Adipocyte (in vitro differentiated cells): ENCODE measurements at regions not wholly inside any gene's neighbourhood (a gene's known extent, or its start where the extent isn't known, plus 50 kb on each side); places are given as distances from the start of the nearest gene placed in this dataset.

Source experiments
- DNase-seq: peaks from one replicate; pipeline ENCODE4 v3.0.0-alpha.2; 2015; ENCODE audit warnings: low read depth
- H3K27me3 ChIP-seq: replicated peaks from 2 replicates; pipeline ENCODE4 v1.7.0; 2013; ENCODE audit warnings: mild to moderate bottlenecking, low read length, moderate library complexity; ENCODE audit not compliant: control insufficient read depth, insufficient read depth
- H3K36me3 ChIP-seq: 2 replicates; pipeline ENCODE4 v1.7.0; 2013; ENCODE audit warnings: low read length, mild to moderate bottlenecking, moderate library complexity; ENCODE audit not compliant: control insufficient read depth, insufficient read depth, severe bottlenecking
- H3K4me1 ChIP-seq: 2 replicates; pipeline ENCODE4 v1.7.0; 2013; ENCODE audit warnings: mild to moderate bottlenecking, low read length, moderate library complexity; ENCODE audit not compliant: control insufficient read depth, insufficient read depth
- H3K4me3 ChIP-seq: 2 replicates; pipeline ENCODE4 v1.7.0; 2013; ENCODE audit warnings: mild to moderate bottlenecking, low read length, moderate library complexity
- H3K9ac ChIP-seq: 2 replicates; pipeline ENCODE4 v1.7.0; 2013; ENCODE audit warnings: mild to moderate bottlenecking, low read length, moderate library complexity
- H3K9me3 ChIP-seq: 2 replicates; pipeline ENCODE4 v1.7.0; 2013; ENCODE audit warnings: mild to moderate bottlenecking, low read length, moderate library complexity; ENCODE audit not compliant: control insufficient read depth

DNA sequence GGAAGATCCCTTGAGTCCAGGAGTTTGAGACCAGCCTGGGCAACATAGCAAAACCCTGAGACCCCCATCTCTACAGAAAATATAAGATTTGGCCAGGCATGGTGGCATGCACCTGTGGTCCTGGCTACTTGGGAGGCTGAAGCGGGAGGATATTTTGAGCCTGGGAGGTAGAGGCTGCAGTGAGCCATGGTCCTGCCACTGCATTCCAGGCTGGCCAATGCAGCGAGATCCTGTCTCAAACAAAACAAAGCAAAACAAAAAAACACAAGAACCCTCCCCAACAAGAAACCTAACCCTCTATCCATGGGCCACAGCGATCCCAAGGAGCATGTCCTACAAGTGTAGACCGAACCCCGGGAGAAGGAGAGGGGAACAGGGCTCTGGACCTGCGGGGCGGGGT lies 133.3 kb downstream of the MGAT5B start:
- Histone ChIP-seq H3K4me3 (no peak overlapping the region), H3K4me1 (peaks cover 3% of the 10 kb centered on the region), H3K36me3 (no peaks in the 10 kb centered on the region), H3K9ac (no peak overlapping the region), H3K9me3 (no peaks in the 10 kb centered on the region), H3K27me3 (peaks cover 34% of the 10 kb centered on the region)
- DNase-seq, result no peak

GRCh38 chr17:77002103-77003045 lies 134.2 kb downstream of the MGAT5B start:
- H3K27me3 ChIP-seq, result peaks cover 32% of the 10 kb centered on the region
- no peak overlapping the region for H3K4me3 ChIP-seq
- no peak for DNase-seq
- H3K36me3 ChIP-seq, result no peaks in the 10 kb centered on the region
- no peak overlapping the region for H3K9ac ChIP-seq
- H3K4me1 ChIP-seq, result peaks cover 3% of the 10 kb centered on the region
- H3K9me3 ChIP-seq, result no peaks in the 10 kb centered on the region

- Histone ChIP-seq H3K4me1 (peaks cover 3% of the 10 kb centered on the region), H3K9me3 (no peaks in the 10 kb centered on the region), H3K27me3 (peaks cover 28% of the 10 kb centered on the region), H3K4me3 (no peak overlapping the region), H3K36me3 (no peaks in the 10 kb centered on the region), H3K9ac (no peak overlapping the region)
- DNase-seq, result peak; percentile 18
Measured at GRCh38 chr17:77003699-77004098, 135.5 kb downstream of the MGAT5B start.

- Histone ChIP-seq H3K4me3 (no peak overlapping the region), H3K4me1 (peaks cover 3% of the 10 kb centered on the region), H3K36me3 (no peaks in the 10 kb centered on the region), H3K9ac (no peak overlapping the region), H3K27me3 (peaks cover 26% of the 10 kb centered on the region), H3K9me3 (peaks cover 15% of the 10 kb centered on the region)
- DNase-seq, result no peak
Measured at GRCh38 chr17:77006971-77007649, 133.7 kb upstream of the SEC14L1 start.

DNA sequence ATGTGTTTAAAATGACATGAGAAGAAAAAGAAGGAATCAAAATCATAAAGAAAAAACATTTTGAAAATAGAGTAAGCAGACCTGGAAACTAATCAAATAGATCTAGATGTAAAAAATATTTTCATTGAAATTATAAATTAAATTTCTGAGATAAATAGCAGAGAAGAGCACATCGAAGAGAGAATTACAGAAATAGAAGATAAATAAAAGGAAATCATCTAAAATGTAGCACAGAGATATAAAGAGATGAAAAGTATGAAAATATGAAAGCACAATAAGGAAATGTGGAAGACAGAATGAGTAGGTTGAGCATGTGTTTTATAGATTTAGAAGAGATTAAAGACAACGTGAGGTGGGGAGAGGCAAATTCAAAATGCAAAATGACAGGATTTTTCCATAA lies 130.9 kb upstream of the SEC14L1 start:
- no peaks in the 10 kb centered on the region for H3K4me1 ChIP-seq
- H3K27me3 ChIP-seq, result peaks cover 29% of the 10 kb centered on the region
- no peak for DNase-seq
- no peak overlapping the region for H3K4me3 ChIP-seq
- H3K36me3 ChIP-seq, result no peaks in the 10 kb centered on the region
- peaks cover 15% of the 10 kb centered on the region for H3K9me3 ChIP-seq
- H3K9ac ChIP-seq, result no peak overlapping the region

- Histone ChIP-seq H3K9ac (no peak overlapping the region), H3K9me3 (peaks cover 15% of the 10 kb centered on the region), H3K4me3 (no peak overlapping the region), H3K4me1 (no peaks in the 10 kb centered on the region), H3K36me3 (no peaks in the 10 kb centered on the region), H3K27me3 (peaks cover 29% of the 10 kb centered on the region)
- DNase-seq, result no peak
Measured at GRCh38 chr17:77010667-77011066, 130.1 kb upstream of the SEC14L1 start.

- DNase-seq, result peak; percentile 70
- H3K9me3 ChIP-seq, result peaks cover 15% of the 10 kb centered on the region
Measured at GRCh38 chr17:77011173-77012011, 129.4 kb upstream of the SEC14L1 start.

GRCh38 chr17:77018504-77018903 lies 122.3 kb upstream of the SEC14L1 start:
- H3K9me3 ChIP-seq, result no peaks in the 10 kb centered on the region
- DNase-seq, result no peak
- H3K4me3 ChIP-seq, result no peak overlapping the region
- H3K4me1 ChIP-seq, result no peaks in the 10 kb centered on the region
- no peaks in the 10 kb centered on the region for H3K36me3 ChIP-seq
- peaks cover 32% of the 10 kb centered on the region for H3K27me3 ChIP-seq
- H3K9ac ChIP-seq, result no peak overlapping the region

More at GRCh38 chr17:77011173-77012011, 129.4 kb upstream of the SEC14L1 start:
- H3K36me3 ChIP-seq, result no peaks in the 10 kb centered on the region
- H3K9ac ChIP-seq, result no peak overlapping the region
- no peak overlapping the region for H3K4me3 ChIP-seq
- no peaks in the 10 kb centered on the region for H3K4me1 ChIP-seq
- peaks cover 26% of the 10 kb centered on the region for H3K27me3 ChIP-seq

DNA sequence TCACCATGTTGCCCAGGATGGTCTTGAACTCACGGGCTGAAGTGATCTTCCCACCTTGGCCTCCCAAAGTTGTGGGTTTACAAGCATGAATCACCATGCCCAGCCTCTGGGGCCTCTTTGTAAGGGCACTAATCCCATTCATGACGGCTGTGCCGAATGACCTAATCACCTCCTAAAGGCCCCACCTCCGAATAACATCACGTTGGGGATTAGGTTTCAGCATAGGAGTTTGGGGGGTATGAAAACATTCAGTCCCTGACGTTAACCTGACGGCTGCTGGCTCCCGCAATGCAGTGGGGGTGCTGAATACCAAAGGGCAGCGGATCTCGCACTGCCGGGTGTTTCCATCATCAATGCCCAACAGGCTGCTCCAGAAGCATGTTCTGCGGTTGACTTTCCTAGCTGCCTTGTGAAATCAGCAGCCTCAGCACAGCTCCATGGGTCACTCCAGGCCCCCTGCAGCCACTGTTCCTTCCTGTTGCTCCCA lies 120.8 kb upstream of the SEC14L1 start:
- DNase-seq, result no peak
- H3K27me3 ChIP-seq, result peaks cover 42% of the 10 kb centered on the region
- no peaks in the 10 kb centered on the region for H3K9me3 ChIP-seq
- no peak overlapping the region for H3K9ac ChIP-seq
- H3K36me3 ChIP-seq, result no peaks in the 10 kb centered on the region
- no peaks in the 10 kb centered on the region for H3K4me1 ChIP-seq
- no peak overlapping the region for H3K4me3 ChIP-seq

DNA sequence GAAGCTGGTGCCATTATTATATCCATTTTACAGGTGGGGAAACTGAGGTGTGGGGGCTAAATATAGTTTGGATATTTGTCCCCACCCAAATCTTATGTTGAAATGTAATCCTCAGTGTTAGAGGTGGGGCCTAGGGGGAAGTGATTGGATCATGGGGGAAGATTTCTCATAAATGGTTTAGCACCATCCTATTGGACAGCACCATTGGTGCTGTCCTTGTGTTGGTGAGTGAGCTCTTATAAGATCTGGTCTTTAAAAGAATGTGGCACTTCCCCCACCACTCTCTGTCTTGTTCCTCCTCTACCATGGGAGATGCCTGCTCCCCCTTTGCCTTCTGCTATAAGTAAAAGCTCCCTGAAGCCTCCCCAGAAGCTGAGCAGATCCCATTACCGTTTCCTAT lies 119.8 kb upstream of the SEC14L1 start:
- H3K27me3 ChIP-seq, result peaks cover 45% of the 10 kb centered on the region
- H3K9me3 ChIP-seq, result no peaks in the 10 kb centered on the region
- H3K9ac ChIP-seq, result no peak overlapping the region
- no peaks in the 10 kb centered on the region for H3K36me3 ChIP-seq
- H3K4me3 ChIP-seq, result no peak overlapping the region
- DNase-seq, result no peak
- H3K4me1 ChIP-seq, result peaks cover 8% of the 10 kb centered on the region

DNA sequence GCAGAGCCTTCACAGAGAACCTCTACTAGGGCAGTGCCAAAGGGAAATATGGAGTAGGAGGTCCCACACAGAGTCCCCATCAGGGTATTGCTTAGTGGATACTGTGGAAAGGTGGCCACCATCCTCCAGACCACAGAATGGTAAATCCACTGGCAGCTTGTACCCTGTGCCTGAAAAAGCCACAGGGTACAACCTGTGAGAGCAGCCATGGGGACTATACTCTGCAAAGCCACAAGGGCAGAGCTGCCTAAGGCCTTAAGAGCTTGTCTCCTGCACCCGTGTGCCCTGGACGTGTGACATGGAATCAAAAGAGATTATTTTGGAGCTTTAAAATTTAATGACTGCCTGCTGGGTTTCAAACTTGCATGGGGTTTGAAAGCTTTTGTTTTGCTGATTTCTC lies 118.0 kb upstream of the SEC14L1 start:
- H3K4me3 ChIP-seq, result no peak overlapping the region
- no peak for DNase-seq
- H3K9ac ChIP-seq, result no peak overlapping the region
- H3K36me3 ChIP-seq, result no peaks in the 10 kb centered on the region
- H3K27me3 ChIP-seq, result peaks cover 44% of the 10 kb centered on the region
- peaks cover 8% of the 10 kb centered on the region for H3K9me3 ChIP-seq
- peaks cover 8% of the 10 kb centered on the region for H3K4me1 ChIP-seq
